ENCODE measurements at regions not wholly inside any gene's neighbourhood (a gene's known extent, or its start where the extent isn't known, plus 50 kb on each side); places are given as distances from the start of the nearest gene placed in this dataset.

DNA sequence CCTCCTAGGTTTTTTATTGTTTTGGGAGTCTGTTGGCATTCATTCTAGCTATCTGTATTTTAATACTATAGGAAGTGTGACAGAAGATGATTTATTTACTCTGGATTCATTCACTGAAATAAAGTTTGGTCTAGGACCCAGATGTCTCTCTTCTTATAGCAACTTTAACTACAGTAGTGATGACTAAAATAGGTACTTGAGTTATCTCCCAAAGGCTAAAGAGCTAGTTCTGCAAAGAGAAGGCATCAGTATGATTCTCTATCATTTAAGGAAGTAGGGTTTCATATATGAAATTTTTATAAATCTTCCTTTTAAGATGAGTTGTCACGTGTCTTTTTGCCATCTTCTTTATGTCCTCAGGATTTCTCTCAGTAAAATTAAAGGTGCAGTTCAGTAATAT is 507.4 kb downstream of the KCTD12 start:
- Histone ChIP-seq H3K36me3 (ENCODE audit: control insufficient read depth, insufficient read depth, low read length) (no peaks in the 10 kb centered on the region), H3K27me3 (ENCODE audit: control insufficient read depth, insufficient read depth, low read length) (no peaks in the 10 kb centered on the region), H3K4me3 (ENCODE audit: low read depth, low read length) (no peak overlapping the region)
- no peak for FAIRE-seq
- no peak for TF ChIP-seq CTCF (IDR thresholded peaks at IDR 0.05; ENCODE audit: insufficient read depth, low read length, severe bottlenecking)
- no peak for DNase-seq (ENCODE audit: low read depth)

DNA sequence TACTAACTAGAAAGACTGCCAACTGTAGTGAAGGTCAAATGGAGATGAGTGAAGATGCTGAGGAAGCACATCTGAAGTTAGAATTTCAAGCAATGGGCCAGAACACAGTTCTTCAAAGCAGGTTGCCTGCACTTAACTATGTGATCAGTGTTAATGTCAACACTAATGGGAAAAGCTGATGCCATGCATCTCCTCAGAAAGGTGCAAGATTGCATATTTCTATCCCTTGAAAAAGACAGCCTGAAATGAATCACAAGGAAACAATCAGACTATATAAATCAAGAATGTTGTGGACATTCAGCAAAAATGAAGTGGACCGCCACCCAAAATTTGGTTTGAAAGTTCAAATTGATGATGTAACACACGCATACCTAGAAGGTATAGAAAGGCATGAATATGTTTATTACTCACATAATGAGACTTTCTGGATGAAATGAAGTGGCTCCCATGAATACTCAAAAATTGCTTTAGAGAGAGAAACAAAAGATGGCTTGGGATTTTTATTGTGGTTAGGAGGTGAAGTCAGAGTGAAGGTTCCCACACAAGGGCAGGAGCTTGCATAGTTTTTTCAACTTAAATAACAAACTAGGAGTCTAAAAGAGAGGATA is 522.4 kb downstream of the KCTD12 start:
- peak; percentile 15 for DNase-seq (ENCODE audit: low read depth)
- no peaks in the 10 kb centered on the region for H3K36me3 ChIP-seq (ENCODE audit: control insufficient read depth, insufficient read depth, low read length)
- FAIRE-seq, result no peak
- H3K27me3 ChIP-seq (ENCODE audit: control insufficient read depth, insufficient read depth, low read length), result no peaks in the 10 kb centered on the region
- TF ChIP-seq CTCF (IDR thresholded peaks at IDR 0.05; ENCODE audit: insufficient read depth, low read length, severe bottlenecking), result no peak
- H3K4me3 ChIP-seq (ENCODE audit: low read depth, low read length), result no peak overlapping the region

- H3K36me3 ChIP-seq (ENCODE audit: control insufficient read depth, insufficient read depth, low read length), result no peaks in the 10 kb centered on the region
- FAIRE-seq (no peak), DNase-seq (ENCODE audit: low read depth) (no peak)
- no peaks in the 10 kb centered on the region for H3K27me3 ChIP-seq (ENCODE audit: control insufficient read depth, insufficient read depth, low read length)
- no peak overlapping the region for H3K4me3 ChIP-seq (ENCODE audit: low read depth, low read length)
- TF ChIP-seq CTCF (IDR thresholded peaks at IDR 0.05; ENCODE audit: insufficient read depth, low read length, severe bottlenecking), result no peak
Measured at GRCh38 chr13:76361868-76362267, 524.3 kb downstream of the KCTD12 start.

DNA sequence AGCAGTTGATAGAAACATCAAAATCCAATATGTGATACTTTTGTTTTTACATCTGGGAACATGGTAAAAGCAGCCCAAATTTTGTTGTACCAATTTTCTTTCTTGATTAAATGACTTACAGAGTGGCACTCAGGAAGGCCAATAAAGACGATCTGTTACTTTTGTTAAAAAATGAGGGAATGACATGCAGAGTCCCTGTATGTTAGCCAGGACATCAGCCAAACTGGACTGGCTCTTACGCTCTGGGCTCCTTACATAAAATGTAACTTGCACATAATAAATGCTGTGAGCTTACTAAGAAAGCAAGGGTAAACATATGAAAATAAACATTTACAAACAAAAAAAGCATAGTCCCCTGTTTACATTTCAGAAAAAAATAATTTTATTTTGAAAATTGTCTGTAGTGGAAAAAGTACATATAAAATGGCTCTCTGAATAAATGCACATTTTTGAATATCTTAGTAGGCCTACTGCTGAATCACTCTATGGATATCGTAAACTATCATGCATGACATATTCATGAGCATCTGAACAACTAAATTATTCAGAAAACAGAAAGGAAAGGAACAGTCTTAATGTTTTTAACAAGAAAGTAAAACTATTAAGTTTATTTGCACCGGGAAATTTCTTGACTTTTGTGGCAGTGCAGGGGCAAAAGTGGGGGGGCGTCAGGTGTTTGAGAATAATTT is 534.5 kb downstream of the KCTD12 start:
- Histone ChIP-seq H3K4me3 (ENCODE audit: low read depth, low read length) (no peak overlapping the region), H3K36me3 (ENCODE audit: control insufficient read depth, insufficient read depth, low read length) (no peaks in the 10 kb centered on the region), H3K27me3 (ENCODE audit: control insufficient read depth, insufficient read depth, low read length) (no peaks in the 10 kb centered on the region)
- no peak for TF ChIP-seq CTCF (IDR thresholded peaks at IDR 0.05; ENCODE audit: insufficient read depth, low read length, severe bottlenecking)
- no peak for DNase-seq (ENCODE audit: low read depth)
- FAIRE-seq, result no peak

DNA sequence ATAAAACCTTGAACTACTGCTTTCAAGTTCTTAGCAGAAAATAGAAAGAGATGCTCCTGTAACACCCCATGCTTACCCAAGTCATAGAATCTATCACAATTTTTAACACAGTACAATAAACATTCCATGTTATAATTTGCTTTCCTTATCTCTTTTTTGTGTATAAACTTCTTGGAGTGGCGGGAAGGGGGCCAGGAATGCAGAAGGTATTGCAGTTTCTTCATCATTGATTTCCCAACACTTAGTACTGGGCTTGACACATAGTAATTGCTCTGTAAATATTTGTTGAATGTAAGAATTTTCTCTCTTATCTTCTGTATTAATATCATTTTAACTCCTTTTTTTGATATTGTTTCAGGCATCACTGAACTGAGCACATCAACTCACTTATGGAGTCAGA is 535.8 kb downstream of the KCTD12 start:
- no peak for FAIRE-seq
- Histone ChIP-seq H3K36me3 (ENCODE audit: control insufficient read depth, insufficient read depth, low read length) (no peaks in the 10 kb centered on the region), H3K4me3 (ENCODE audit: low read depth, low read length) (no peak overlapping the region), H3K27me3 (ENCODE audit: control insufficient read depth, insufficient read depth, low read length) (no peaks in the 10 kb centered on the region)
- no peak for DNase-seq (ENCODE audit: low read depth)
- no peak for TF ChIP-seq CTCF (IDR thresholded peaks at IDR 0.05; ENCODE audit: insufficient read depth, low read length, severe bottlenecking)

DNA sequence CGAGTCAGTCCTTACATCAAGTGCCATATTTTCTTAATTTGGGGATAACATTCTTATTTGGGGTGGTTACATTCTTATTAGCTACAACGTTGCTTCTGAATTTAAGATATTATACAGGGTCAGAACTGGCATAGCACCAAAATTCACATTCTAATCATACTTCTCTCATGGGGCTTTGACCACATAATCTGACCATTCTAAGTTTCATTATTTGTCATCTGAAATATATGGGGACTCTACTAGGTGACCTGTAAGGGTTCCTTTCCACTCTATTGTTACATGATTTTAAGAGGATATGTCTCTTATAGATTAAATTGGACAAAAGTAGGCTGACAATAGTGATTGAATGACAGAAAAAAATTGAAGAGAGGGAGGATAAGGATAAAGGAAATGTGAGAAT is 536.5 kb downstream of the KCTD12 start:
- Histone ChIP-seq H3K27me3 (ENCODE audit: control insufficient read depth, insufficient read depth, low read length) (no peaks in the 10 kb centered on the region), H3K36me3 (ENCODE audit: control insufficient read depth, insufficient read depth, low read length) (no peaks in the 10 kb centered on the region), H3K4me3 (ENCODE audit: low read depth, low read length) (no peak overlapping the region)
- TF ChIP-seq CTCF (IDR thresholded peaks at IDR 0.05; ENCODE audit: insufficient read depth, low read length, severe bottlenecking), result no peak
- no peak for DNase-seq (ENCODE audit: low read depth)
- no peak for FAIRE-seq

All from bronchial epithelial cell (primary cell).